ENCODE measurements at regions not wholly inside any gene's neighbourhood (a gene's known extent, or its start where the extent isn't known, plus 50 kb on each side); places are given as distances from the start of the nearest gene placed in this dataset.

DNA sequence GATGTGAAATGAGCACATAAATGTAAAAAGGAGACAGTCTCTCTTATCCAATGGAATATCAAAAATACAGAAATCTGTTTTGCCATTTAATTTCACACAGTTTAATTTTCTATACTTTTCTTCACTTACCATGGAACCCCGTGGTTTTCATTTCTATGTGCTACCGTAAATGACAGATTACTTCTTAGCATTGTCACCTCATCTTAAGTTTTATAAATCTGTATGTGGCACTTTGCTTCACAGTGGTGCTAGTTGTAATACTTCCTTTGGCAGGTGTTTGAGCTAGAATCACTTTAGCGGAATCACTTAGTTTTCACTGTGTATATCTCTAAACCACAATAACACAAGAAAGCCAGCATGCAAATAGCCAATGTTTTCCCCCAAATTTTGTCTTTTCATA is 781.9 kb upstream of the MGAT4C start:
- TF ChIP-seq CTCF (IDR thresholded peaks at IDR 0.05; ENCODE audit: insufficient read depth, low read depth, low read length) (no peak), EZH2 (IDR thresholded peaks at IDR 0.05; ENCODE audit: insufficient read depth, low read length) (no peak)

Data from astrocyte (in vitro differentiated cells and primary cell).